ENCODE measurements at regions not wholly inside any gene's neighbourhood (a gene's known extent, or its start where the extent isn't known, plus 50 kb on each side); places are given as distances from the start of the nearest gene placed in this dataset.

- TF ChIP-seq, protein P1, sequence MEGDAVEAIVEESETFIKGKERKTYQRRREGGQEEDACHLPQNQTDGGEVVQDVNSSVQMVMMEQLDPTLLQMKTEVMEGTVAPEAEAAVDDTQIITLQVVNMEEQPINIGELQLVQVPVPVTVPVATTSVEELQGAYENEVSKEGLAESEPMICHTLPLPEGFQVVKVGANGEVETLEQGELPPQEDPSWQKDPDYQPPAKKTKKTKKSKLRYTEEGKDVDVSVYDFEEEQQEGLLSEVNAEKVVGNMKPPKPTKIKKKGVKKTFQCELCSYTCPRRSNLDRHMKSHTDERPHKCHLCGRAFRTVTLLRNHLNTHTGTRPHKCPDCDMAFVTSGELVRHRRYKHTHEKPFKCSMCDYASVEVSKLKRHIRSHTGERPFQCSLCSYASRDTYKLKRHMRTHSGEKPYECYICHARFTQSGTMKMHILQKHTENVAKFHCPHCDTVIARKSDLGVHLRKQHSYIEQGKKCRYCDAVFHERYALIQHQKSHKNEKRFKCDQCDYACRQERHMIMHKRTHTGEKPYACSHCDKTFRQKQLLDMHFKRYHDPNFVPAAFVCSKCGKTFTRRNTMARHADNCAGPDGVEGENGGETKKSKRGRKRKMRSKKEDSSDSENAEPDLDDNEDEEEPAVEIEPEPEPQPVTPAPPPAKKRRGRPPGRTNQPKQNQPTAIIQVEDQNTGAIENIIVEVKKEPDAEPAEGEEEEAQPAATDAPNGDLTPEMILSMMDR (IDR thresholded peaks at IDR 0.05) = no peak
- TF ChIP-seq ZFX (IDR thresholded peaks at IDR 0.05; ENCODE audit: borderline replicate concordance) = no peak
- H3K27ac ChIP-seq = no peak overlapping the region
These were observed 143.9 kb downstream of the TLE3 start for GRCh38 chr15:69953816-69954215.

DNA sequence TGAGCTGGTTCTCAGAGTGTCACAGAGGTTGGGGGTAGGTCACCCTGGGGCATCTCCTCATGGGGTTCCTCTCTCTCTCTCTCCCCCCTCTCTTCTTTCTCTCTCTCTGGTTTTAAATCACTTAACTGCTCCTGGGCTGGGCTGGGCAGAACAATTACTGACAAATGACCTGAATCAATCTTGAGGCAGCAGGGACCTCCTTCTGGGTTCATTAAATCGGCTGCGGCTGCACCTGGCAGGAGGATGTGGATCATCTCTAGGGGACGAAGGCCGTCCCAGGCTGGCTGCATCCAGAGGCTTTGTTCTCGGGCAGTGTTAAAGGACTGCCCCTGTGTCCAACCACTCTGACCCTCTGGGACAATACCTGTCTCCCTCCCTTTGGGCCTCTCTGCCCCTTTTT is 143.1 kb downstream of the TLE3 start:
- TF ChIP-seq, protein P1 (IDR thresholded peaks at IDR 0.05) = no peak
- no peak for TF ChIP-seq ZFX (IDR thresholded peaks at IDR 0.05; ENCODE audit: borderline replicate concordance)
- no peak overlapping the region for H3K27ac ChIP-seq

DNA sequence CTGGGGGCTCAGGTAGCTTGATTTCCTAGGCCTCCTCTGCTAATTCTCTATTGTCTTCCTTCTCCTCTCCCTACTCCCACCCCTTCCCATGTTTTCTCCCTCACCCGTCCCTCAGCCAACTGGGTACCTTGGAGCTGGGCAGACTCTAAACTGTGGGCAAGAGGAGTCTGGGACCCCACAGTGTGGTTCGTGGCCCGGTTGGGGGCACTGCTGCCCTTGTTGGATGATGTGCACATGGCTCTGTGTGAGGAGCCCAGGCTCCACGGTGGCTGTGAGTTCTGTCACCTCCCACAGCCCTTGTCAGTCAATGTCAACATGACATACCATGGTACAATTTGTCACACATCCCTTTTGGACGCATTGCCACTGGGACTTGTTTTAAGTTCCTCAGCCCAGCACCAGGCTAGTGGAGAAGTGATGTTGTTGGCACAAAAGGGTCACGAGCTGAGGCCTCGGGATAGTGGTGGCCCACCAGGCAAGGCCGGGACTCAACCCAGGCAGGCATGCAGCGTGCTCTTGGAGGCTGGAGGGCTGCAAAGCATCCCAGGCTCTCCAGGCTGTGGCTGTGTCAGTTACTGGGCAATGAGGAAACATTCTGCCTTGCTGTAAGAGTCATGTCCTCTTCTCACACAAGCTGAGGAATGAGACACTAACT is 142.3 kb downstream of the TLE3 start:
- TF ChIP-seq ZFX (IDR thresholded peaks at IDR 0.05; ENCODE audit: borderline replicate concordance) = no peak
- TF ChIP-seq, protein P1 (IDR thresholded peaks at IDR 0.05) = no peak

GRCh38 chr15:69956417-69956816 is 141.3 kb downstream of the TLE3 start:
- no peak for TF ChIP-seq ZFX (IDR thresholded peaks at IDR 0.05; ENCODE audit: borderline replicate concordance)
- TF ChIP-seq, protein P1 (IDR thresholded peaks at IDR 0.05) = no peak
- no peak overlapping the region for H3K27ac ChIP-seq

More for the DNA sequence above, 142.3 kb downstream of the TLE3 start:
- no peak overlapping the region for H3K27ac ChIP-seq

- TF ChIP-seq, protein P1 (IDR thresholded peaks at IDR 0.05) = no peak
- no peak for TF ChIP-seq ZFX (IDR thresholded peaks at IDR 0.05; ENCODE audit: borderline replicate concordance)
- no peak overlapping the region for H3K27ac ChIP-seq
These were observed 140.5 kb downstream of the TLE3 start for GRCh38 chr15:69957175-69957574.

- H3K27ac ChIP-seq = no peak overlapping the region
- TF ChIP-seq, protein P1 (IDR thresholded peaks at IDR 0.05) = no peak
- TF ChIP-seq ZFX (IDR thresholded peaks at IDR 0.05; ENCODE audit: borderline replicate concordance) = no peak
These were observed 139.1 kb downstream of the TLE3 start for GRCh38 chr15:69958496-69959084.

DNA sequence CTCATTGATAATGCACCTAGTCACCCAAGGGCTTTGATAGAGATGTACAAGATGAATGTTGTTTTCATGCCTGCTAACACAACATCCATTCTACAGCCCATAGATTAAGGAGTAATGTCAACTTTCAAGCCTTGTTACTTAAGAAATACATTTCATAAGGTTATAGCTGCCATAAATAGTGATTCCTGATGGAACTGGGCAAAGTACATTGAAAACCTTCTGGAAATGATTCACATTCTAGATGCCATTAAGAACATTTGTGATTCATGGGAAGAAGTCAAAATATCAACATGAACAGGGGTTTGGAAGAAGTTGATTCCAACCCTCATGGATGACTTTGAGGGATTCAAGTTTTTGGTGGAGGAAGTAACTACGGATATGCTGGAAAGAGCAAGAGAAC is 135.2 kb downstream of the TLE3 start:
- TF ChIP-seq ZFX (IDR thresholded peaks at IDR 0.05; ENCODE audit: borderline replicate concordance) = no peak
- TF ChIP-seq, protein P1 (IDR thresholded peaks at IDR 0.05) = no peak
- no peak overlapping the region for H3K27ac ChIP-seq

Data from 22Rv1 (cell line).